GM20000 (cell line): ENCODE measurements at regions not wholly inside any gene's neighbourhood (a gene's known extent, or its start where the extent isn't known, plus 50 kb on each side); places are given as distances from the start of the nearest gene placed in this dataset.

Experiments
- DNase-seq: peaks from one replicate; pipeline ENCODE4 v3.0.0; 2012; ENCODE audit warnings: low spot score
- CTCF ChIP-seq: IDR thresholded peaks from 2 replicates; pipeline ENCODE4 v1.5.1; 2012; ENCODE audit warnings: mild to moderate bottlenecking, control low read depth; ENCODE audit errors: extremely low read depth, missing control alignments

- TF ChIP-seq CTCF = no peak
- DNase-seq = no peak
Measured at GRCh38 chr1:87915771-87916170, 587.1 kb downstream of the LMO4 start.

- no peak for DNase-seq
- no peak for TF ChIP-seq CTCF
Measured at GRCh38 chr1:87916965-87917364, 588.3 kb downstream of the LMO4 start.

GRCh38 chr1:87918398-87918797, 589.7 kb downstream of the LMO4 start:
- TF ChIP-seq CTCF = no peak
- no peak for DNase-seq

GRCh38 chr1:87922885-87923284, 594.2 kb downstream of the LMO4 start:
- no peak for DNase-seq
- TF ChIP-seq CTCF = no peak

- TF ChIP-seq CTCF = no peak
- no peak for DNase-seq
Measured at GRCh38 chr1:87926131-87926830, 597.6 kb downstream of the LMO4 start.

GRCh38 chr1:87926921-87927320, 598.2 kb downstream of the LMO4 start:
- no peak for TF ChIP-seq CTCF
- DNase-seq = no peak

GRCh38 chr1:87927391-87928280, 599.0 kb downstream of the LMO4 start:
- TF ChIP-seq CTCF = no peak
- no peak for DNase-seq
